Esophagus muscularis mucosa (tissue), 3 donors: ENCODE measurements at regions not wholly inside any gene's neighbourhood (a gene's known extent, or its start where the extent isn't known, plus 50 kb on each side); places are given as distances from the start of the nearest gene placed in this dataset.

ENCODE experiments used
- POLR2A ChIP-seq: fragments of 450-650 bp; IDR thresholded peaks from one replicate; pipeline ENCODE4 v1.6.1; 2017; ENCODE audit warnings: antibody characterized with exemption, moderate library complexity, mild to moderate bottlenecking, low read depth
- POLR2AphosphoS5 ChIP-seq, 2 donors: sonication (generic); formaldehyde crosslinking; IDR thresholded peaks; one replicate each; pipeline ENCODE4 v1.6.1; 2017; ENCODE audit warnings: antibody characterized with exemption in 2 of 2
- TF ChIP-seq, protein P1 (sequence below), 3 experiments: fragments of 200-600 bp in 2 of 3; fragments of 450-650 bp in 1 of 3; sonication (generic) in 2 of 3; IDR thresholded peaks; one replicate each; pipeline ENCODE4 v1.5.1; 2017 to 2019; ENCODE audit warnings: antibody characterized with exemption in 3 of 3, mild to moderate bottlenecking in 2 of 3, moderate library complexity in 1 of 3

DNA sequence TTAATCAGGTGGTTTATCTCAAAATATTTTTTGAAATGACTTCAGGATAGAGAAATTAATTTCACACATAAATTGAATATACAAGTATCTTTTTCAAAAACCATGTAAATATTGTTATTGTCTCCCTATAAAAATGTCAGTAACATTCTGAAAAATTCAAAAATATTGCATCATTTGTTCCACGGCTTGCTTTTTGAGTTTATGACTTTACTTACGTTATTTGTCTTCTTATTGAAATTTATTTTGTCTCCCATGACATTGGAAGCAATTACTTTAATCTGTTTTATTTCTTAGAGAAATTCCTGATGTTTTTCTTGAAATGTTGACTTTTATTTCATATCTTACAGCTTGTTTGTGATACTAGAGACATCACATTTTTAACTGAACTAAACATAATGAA is 56.9 kb upstream of the P2RY1 start:
- TF ChIP-seq, protein P1, sequence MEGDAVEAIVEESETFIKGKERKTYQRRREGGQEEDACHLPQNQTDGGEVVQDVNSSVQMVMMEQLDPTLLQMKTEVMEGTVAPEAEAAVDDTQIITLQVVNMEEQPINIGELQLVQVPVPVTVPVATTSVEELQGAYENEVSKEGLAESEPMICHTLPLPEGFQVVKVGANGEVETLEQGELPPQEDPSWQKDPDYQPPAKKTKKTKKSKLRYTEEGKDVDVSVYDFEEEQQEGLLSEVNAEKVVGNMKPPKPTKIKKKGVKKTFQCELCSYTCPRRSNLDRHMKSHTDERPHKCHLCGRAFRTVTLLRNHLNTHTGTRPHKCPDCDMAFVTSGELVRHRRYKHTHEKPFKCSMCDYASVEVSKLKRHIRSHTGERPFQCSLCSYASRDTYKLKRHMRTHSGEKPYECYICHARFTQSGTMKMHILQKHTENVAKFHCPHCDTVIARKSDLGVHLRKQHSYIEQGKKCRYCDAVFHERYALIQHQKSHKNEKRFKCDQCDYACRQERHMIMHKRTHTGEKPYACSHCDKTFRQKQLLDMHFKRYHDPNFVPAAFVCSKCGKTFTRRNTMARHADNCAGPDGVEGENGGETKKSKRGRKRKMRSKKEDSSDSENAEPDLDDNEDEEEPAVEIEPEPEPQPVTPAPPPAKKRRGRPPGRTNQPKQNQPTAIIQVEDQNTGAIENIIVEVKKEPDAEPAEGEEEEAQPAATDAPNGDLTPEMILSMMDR (IDR thresholded peaks at IDR 0.05): no peak
- TF ChIP-seq POLR2A (no peak), POLR2AphosphoS5 (IDR thresholded peaks at IDR 0.05) (no peak)
